PC-3 (cell line): ENCODE measurements at regions not wholly inside any gene's neighbourhood (a gene's known extent, or its start where the extent isn't known, plus 50 kb on each side); places are given as distances from the start of the nearest gene placed in this dataset.
A peak's percentile ranks its signal among the peaks of the same experiment; 100 is the strongest.

Experiments
- ATAC-seq: fragments of 200-7000 bp; cut with Tn5 transposase; 2 replicates; pipeline ENCODE4 v1.9.1; 2020; ENCODE audit warnings: mild to moderate bottlenecking, moderate library complexity
- BruUV-seq: library from RNA; stranded (reverse); fragments of 400-500 nt; replicated peaks from 2 replicates; lab custom pipeline; 2021; lab: Mats Ljungman, UMichigan
- CTCF ChIA-PET: fragments of 300-600 bp; sonication (Branson Sonifier 250); formaldehyde crosslinking; loops from one replicate; lab custom pipeline; 2022; ENCODE audit warnings: antibody characterized with exemption; lab: Charles Lee
- POLR2A ChIA-PET: fragments of 300-600 bp; sonication (Branson Sonifier 250); formaldehyde crosslinking; loops from one replicate; lab custom pipeline; 2022; ENCODE audit warnings: antibody characterized with exemption; ENCODE audit not compliant: unreplicated experiment; lab: Charles Lee
- DNase-seq: peaks from one replicate; pipeline ENCODE4 v3.0.0-alpha.2; 2015
- H2AFZ ChIP-seq: fragments of 300-600 bp; sonication (generic); 2 replicates; pipeline ENCODE4 v1.6.0; 2016; ENCODE audit warnings: antibody characterized with exemption, low read length
- H3F3A ChIP-seq: fragments of 300-600 bp; sonication (generic); one replicate; pipeline ENCODE4 v1.6.0; 2017; ENCODE audit warnings: antibody characterized with exemption, low read length, control low read depth, mild to moderate bottlenecking; ENCODE audit not compliant: unreplicated experiment
- H3K27ac ChIP-seq: fragments of 300-600 bp; sonication (generic); 2 replicates; pipeline ENCODE4 v1.5.1; 2016; ENCODE audit warnings: mild to moderate bottlenecking, low read length
- H3K27me3 ChIP-seq: fragments of 300-600 bp; sonication (generic); 2 replicates; pipeline ENCODE4 v1.6.1; 2016; ENCODE audit warnings: low read length, mixed read lengths
- H3K36me3 ChIP-seq: fragments of 300-600 bp; sonication (generic); 2 replicates; pipeline ENCODE4 v1.6.1; 2016; ENCODE audit warnings: low read depth, mixed run types, low read length, mixed read lengths
- H3K4me1 ChIP-seq: fragments of 300-600 bp; sonication (generic); 2 replicates; pipeline ENCODE4 v1.5.1; 2016; ENCODE audit warnings: low read length; ENCODE audit not compliant: insufficient read depth
- H3K4me2 ChIP-seq: fragments of 300-600 bp; sonication (generic); 2 replicates; pipeline ENCODE4 v1.6.0; 2016; ENCODE audit warnings: low read length
- H3K4me3 ChIP-seq: fragments of 300-600 bp; sonication (generic); 2 replicates; pipeline ENCODE4 v1.5.1; 2016; ENCODE audit warnings: mild to moderate bottlenecking, low read length, mixed read lengths
- H3K79me2 ChIP-seq: fragments of 300-600 bp; sonication (generic); 2 replicates; pipeline ENCODE4 v1.6.1; 2017; ENCODE audit warnings: low read length, mixed read lengths
- H3K9ac ChIP-seq: fragments of 300-600 bp; sonication (generic); 2 replicates; pipeline ENCODE4 v1.6.0; 2016; ENCODE audit warnings: mild to moderate bottlenecking, low read length
- H3K9me2 ChIP-seq: fragments of 300-600 bp; sonication (generic); replicated peaks from 2 replicates; pipeline ENCODE4 v1.6.1; 2016; ENCODE audit warnings: mixed run types, low read length, mixed read lengths
- H3K9me3 ChIP-seq: fragments of 300-600 bp; sonication (generic); 2 replicates; pipeline ENCODE4 v1.6.1; 2016; ENCODE audit warnings: low read length, mixed read lengths
- H4K20me1 ChIP-seq: fragments of 300-600 bp; sonication (generic); 2 replicates; pipeline ENCODE4 v1.6.1; 2016; ENCODE audit warnings: low read length, mixed read lengths
- EZH2 ChIP-seq: fragments of 300-600 bp; sonication (generic); IDR thresholded peaks from one replicate; pipeline ENCODE4 v1.6.1; 2017; ENCODE audit warnings: antibody characterized with exemption, mild to moderate bottlenecking, low read length; ENCODE audit not compliant: unreplicated experiment
- EZH2phosphoT487 ChIP-seq: fragments of 300-600 bp; sonication (generic); IDR thresholded peaks from 2 replicates; pipeline ENCODE4 v1.6.1; 2018; ENCODE audit warnings: mild to moderate bottlenecking, antibody characterized with exemption, low read length, borderline replicate concordance
- intact Hi-C: fragments of 100-400 bp; cut with micrococcal nuclease; formaldehyde crosslinking; loops from 2 replicates; pipeline ENCODE4 v1.9.0; 2023
- TF ChIP-seq, protein P1 (sequence below): fragments of 300-600 bp; sonication (generic); conservative IDR thresholded peaks from 2 replicates; pipeline ENCODE4 v1.5.1; 2017; ENCODE audit warnings: antibody characterized with exemption, low read depth, mild to moderate bottlenecking, low read length

DNA sequence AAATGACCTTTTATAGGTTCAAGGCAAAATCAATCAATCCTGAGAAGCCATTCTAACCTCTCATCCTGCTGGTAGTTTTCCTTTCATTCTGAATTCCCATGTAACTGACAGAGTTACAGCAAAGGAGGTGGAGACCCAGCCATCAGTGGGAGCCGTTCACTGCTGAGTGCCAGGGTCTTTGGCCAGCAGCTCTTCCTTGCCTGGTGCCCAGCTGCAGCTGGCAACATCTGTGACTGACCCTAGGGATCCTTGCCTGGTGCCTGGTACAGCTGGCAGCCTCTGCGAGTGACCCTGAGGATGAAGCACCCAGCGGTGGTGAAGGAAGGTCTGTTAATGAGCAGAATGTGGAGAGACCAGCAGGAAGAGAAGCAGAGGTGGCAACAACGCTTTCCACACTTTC lies 314.6 kb downstream of the THBS2 start:
- Histone ChIP-seq H3K4me1 (no peaks in the 10 kb centered on the region), H3F3A (no peaks in the 10 kb centered on the region), H3K4me3 (no peak overlapping the region), H3K9ac (no peak overlapping the region), H3K36me3 (no peaks in the 10 kb centered on the region), H3K79me2 (no peaks in the 10 kb centered on the region), H3K9me3 (no peaks in the 10 kb centered on the region), H3K9me2 (no peaks in the 10 kb centered on the region), H3K4me2 (no peak overlapping the region), H3K27me3 (peaks cover 49% of the 10 kb centered on the region; the same call in 1 of the 2 replicates), H2AFZ (no peak overlapping the region), H4K20me1 (no peaks in the 10 kb centered on the region), H3K27ac (no peak overlapping the region)
- intact Hi-C loops, result no loop called here
- DNase-seq, result no peak
- POLR2A ChIA-PET, result no interaction called here
- TF ChIP-seq, protein P1, sequence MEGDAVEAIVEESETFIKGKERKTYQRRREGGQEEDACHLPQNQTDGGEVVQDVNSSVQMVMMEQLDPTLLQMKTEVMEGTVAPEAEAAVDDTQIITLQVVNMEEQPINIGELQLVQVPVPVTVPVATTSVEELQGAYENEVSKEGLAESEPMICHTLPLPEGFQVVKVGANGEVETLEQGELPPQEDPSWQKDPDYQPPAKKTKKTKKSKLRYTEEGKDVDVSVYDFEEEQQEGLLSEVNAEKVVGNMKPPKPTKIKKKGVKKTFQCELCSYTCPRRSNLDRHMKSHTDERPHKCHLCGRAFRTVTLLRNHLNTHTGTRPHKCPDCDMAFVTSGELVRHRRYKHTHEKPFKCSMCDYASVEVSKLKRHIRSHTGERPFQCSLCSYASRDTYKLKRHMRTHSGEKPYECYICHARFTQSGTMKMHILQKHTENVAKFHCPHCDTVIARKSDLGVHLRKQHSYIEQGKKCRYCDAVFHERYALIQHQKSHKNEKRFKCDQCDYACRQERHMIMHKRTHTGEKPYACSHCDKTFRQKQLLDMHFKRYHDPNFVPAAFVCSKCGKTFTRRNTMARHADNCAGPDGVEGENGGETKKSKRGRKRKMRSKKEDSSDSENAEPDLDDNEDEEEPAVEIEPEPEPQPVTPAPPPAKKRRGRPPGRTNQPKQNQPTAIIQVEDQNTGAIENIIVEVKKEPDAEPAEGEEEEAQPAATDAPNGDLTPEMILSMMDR, result no peak
- TF ChIP-seq EZH2phosphoT487, result no peak
- TF ChIP-seq EZH2, result no peak
- no peak for ATAC-seq
- no TSS peak for BruUV-seq
- CTCF ChIA-PET, result no interaction called here

DNA sequence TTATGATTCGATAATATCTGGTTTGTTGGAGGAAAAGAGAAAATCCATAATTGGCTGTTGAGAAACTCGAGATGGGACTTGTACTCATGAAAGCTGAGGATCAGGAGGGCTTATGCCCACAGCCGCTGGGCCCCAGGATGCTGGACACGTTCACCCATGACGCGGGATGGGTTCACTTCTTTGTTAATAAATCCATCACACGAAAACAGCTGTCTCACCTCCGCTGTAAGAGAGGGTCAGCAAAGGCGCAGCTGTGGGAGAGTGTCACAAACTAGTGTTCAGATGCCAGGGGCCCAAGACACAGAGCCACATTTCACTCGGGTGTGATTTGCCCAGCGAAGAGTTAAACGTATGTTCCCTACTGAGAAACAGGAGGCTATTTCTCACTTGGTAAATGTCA lies 315.1 kb downstream of the THBS2 start:
- no peaks in the 10 kb centered on the region for H3K79me2 ChIP-seq
- H3K36me3 ChIP-seq, result no peaks in the 10 kb centered on the region
- H3F3A ChIP-seq, result no peaks in the 10 kb centered on the region
- no TSS peak for BruUV-seq
- intact Hi-C loops, result no loop called here
- no peak overlapping the region for H3K4me2 ChIP-seq
- no peaks in the 10 kb centered on the region for H3K9me3 ChIP-seq
- no peaks in the 10 kb centered on the region for H3K4me1 ChIP-seq
- ChIA-PET POLR2A (no interaction called here), CTCF (no interaction called here)
- H4K20me1 ChIP-seq, result no peaks in the 10 kb centered on the region
- no peak overlapping the region for H3K4me3 ChIP-seq
- peaks cover 52% of the 10 kb centered on the region for H3K27me3 ChIP-seq
- DNase-seq (no peak), ATAC-seq (no peak)
- H3K9ac ChIP-seq, result no peak overlapping the region
- TF ChIP-seq, protein P1, result no peak
- TF ChIP-seq EZH2phosphoT487 (no peak), EZH2 (no peak)
- no peaks in the 10 kb centered on the region for H3K9me2 ChIP-seq
- H2AFZ ChIP-seq, result no peak overlapping the region
- H3K27ac ChIP-seq, result no peak overlapping the region

GRCh38 chr6:168937054-168937453 lies 316.6 kb downstream of the THBS2 start:
- H4K20me1 ChIP-seq, result no peaks in the 10 kb centered on the region
- no peak overlapping the region for H2AFZ ChIP-seq
- no peaks in the 10 kb centered on the region for H3K4me1 ChIP-seq
- CTCF ChIA-PET, result no interaction called here
- no peaks in the 10 kb centered on the region for H3F3A ChIP-seq
- no peak overlapping the region for H3K27ac ChIP-seq
- H3K4me2 ChIP-seq, result no peak overlapping the region
- H3K27me3 ChIP-seq, result peaks cover 42% of the 10 kb centered on the region
- no peaks in the 10 kb centered on the region for H3K9me3 ChIP-seq
- ATAC-seq, result no peak
- POLR2A ChIA-PET, result no interaction called here
- H3K9ac ChIP-seq, result no peak overlapping the region
- H3K79me2 ChIP-seq, result no peaks in the 10 kb centered on the region
- H3K36me3 ChIP-seq, result no peaks in the 10 kb centered on the region
- peak; percentile 23 for DNase-seq
- TF ChIP-seq EZH2phosphoT487, result no peak
- TF ChIP-seq EZH2, result no peak
- TF ChIP-seq, protein P1, result no peak
- no TSS peak for BruUV-seq
- intact Hi-C loops, result no loop called here
- no peaks in the 10 kb centered on the region for H3K9me2 ChIP-seq
- no peak overlapping the region for H3K4me3 ChIP-seq
